ENCODE measurements at regions not wholly inside any gene's neighbourhood (a gene's known extent, or its start where the extent isn't known, plus 50 kb on each side); places are given as distances from the start of the nearest gene placed in this dataset.

GRCh38 chr3:18070944-18071343, 328.5 kb upstream of the TBC1D5 start:
- no peaks in the 10 kb centered on the region for H3K4me1 ChIP-seq (ENCODE audit: control insufficient read depth in 1 of 2, extremely low read depth in 1 of 2, insufficient read depth in 2 of 2, low read length in 2 of 2)
- no peak overlapping the region for H3K27ac ChIP-seq (ENCODE audit: low read length)
- no peaks in the 10 kb centered on the region for H3K27me3 ChIP-seq (replicated peaks in 1 of 2; ENCODE audit: control insufficient read depth in 2 of 2, extremely low read depth in 1 of 2, insufficient read depth in 2 of 2, low read length in 1 of 2)
- CTCF ChIA-PET = no interaction called here
- no peaks in the 10 kb centered on the region for H3K36me3 ChIP-seq (ENCODE audit: control insufficient read depth in 2 of 2, extremely low read depth in 1 of 2, insufficient read depth in 1 of 2, low read length in 1 of 2)
- DNase-seq = no peak
- H3K27ac Mint-ChIP-seq = no peak overlapping the region
- H3K27me3 Mint-ChIP-seq = no peaks in the 10 kb centered on the region
- H3K36me3 Mint-ChIP-seq = no peaks in the 10 kb centered on the region
- H3K9me3 ChIP-seq = no peaks in the 10 kb centered on the region
- ATAC-seq (replicated peaks in 1 of 4) = no peak
- WGBS (ENCODE audit: insufficient coverage) = no CpG with 5 or more reads among the region's 1 CpG
- H3K9me3 Mint-ChIP-seq = peaks cover 0 to 4% (median 3%) of the 10 kb centered on the region in 3 donors
- no peak overlapping the region for H3K4me3 Mint-ChIP-seq
- peaks cover 0 to 2% (median 0%) of the 10 kb centered on the region in 3 donors for H3K4me1 Mint-ChIP-seq
- H3K4me3 ChIP-seq (ENCODE audit: control insufficient read depth in 1 of 2, extremely low read depth in 1 of 2, low read length in 1 of 2) = no peak overlapping the region
- POLR2A ChIA-PET = no interaction called here

DNA sequence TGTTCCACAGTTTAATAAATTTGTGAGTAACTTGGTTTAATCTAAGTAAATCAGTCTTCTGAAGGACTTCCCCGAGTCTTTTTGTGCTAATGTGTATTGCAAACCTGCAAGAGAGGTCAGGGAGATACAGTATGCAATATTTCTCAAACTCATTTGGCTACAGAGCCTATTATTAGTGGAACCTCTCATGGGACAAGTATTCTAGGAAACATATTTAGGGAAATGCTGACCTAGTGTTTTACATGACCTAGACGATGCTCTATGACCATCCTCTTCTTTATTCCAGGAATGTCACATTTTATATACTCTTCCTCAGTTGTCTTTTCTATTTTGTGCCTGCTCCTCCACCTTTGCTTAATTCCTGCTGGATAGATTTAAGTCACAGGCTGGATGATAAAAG, 327.8 kb upstream of the TBC1D5 start:
- ChIA-PET POLR2A (no interaction called here), CTCF (no interaction called here)
- Histone ChIP-seq H3K4me1 (ENCODE audit: control insufficient read depth in 1 of 2, extremely low read depth in 1 of 2, insufficient read depth in 2 of 2, low read length in 2 of 2) (no peaks in the 10 kb centered on the region), H3K4me3 (ENCODE audit: control insufficient read depth in 1 of 2, extremely low read depth in 1 of 2, low read length in 1 of 2) (no peak overlapping the region), H3K27me3 (replicated peaks in 1 of 2; ENCODE audit: control insufficient read depth in 2 of 2, extremely low read depth in 1 of 2, insufficient read depth in 2 of 2, low read length in 1 of 2) (no peaks in the 10 kb centered on the region), H3K36me3 (ENCODE audit: control insufficient read depth in 2 of 2, extremely low read depth in 1 of 2, insufficient read depth in 1 of 2, low read length in 1 of 2) (no peaks in the 10 kb centered on the region), H3K9me3 (no peaks in the 10 kb centered on the region), H3K27ac (ENCODE audit: low read length) (no peak overlapping the region)
- Mint-ChIP-seq H3K9me3 (peaks cover 0 to 4% (median 3%) of the 10 kb centered on the region in 3 donors), H3K4me3 (no peak overlapping the region), H3K4me1 (no peaks in the 10 kb centered on the region), H3K36me3 (no peaks in the 10 kb centered on the region), H3K27me3 (no peaks in the 10 kb centered on the region), H3K27ac (no peak overlapping the region)
- no peak for ATAC-seq (replicated peaks in 1 of 4)
- DNase-seq = no peak
- WGBS (ENCODE audit: insufficient coverage) = no CpG with 5 or more reads among the region's 2 CpGs

DNA sequence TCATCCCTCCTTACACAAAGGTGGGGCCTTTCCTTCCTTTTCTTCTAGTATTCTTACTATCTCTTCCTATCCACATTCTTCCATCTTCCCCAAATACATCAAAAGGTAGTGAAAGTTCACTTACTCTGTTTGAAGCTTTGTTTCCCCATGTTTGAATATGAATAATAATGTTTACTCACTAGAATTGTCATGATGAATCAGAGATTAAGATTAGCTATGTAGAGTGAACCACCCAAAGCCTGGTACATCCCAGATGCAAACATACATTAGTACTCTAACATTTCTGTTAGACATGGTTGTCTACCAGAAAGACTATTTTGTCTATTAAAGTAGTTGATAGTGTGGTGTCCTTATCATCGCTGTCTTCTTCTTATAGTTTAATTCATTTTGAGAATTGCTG, 327.1 kb upstream of the TBC1D5 start:
- Histone ChIP-seq H3K36me3 (ENCODE audit: control insufficient read depth in 2 of 2, extremely low read depth in 1 of 2, insufficient read depth in 1 of 2, low read length in 1 of 2) (no peaks in the 10 kb centered on the region), H3K9me3 (no peaks in the 10 kb centered on the region), H3K27me3 (replicated peaks in 1 of 2; ENCODE audit: control insufficient read depth in 2 of 2, extremely low read depth in 1 of 2, insufficient read depth in 2 of 2, low read length in 1 of 2) (no peaks in the 10 kb centered on the region), H3K4me3 (ENCODE audit: control insufficient read depth in 1 of 2, extremely low read depth in 1 of 2, low read length in 1 of 2) (no peak overlapping the region), H3K27ac (ENCODE audit: low read length) (no peak overlapping the region), H3K4me1 (ENCODE audit: control insufficient read depth in 1 of 2, extremely low read depth in 1 of 2, insufficient read depth in 2 of 2, low read length in 2 of 2) (no peaks in the 10 kb centered on the region)
- Mint-ChIP-seq H3K9me3 (peaks cover 0 to 4% (median 3%) of the 10 kb centered on the region in 3 donors), H3K4me3 (no peak overlapping the region), H3K27me3 (no peaks in the 10 kb centered on the region), H3K4me1 (no peaks in the 10 kb centered on the region), H3K36me3 (no peaks in the 10 kb centered on the region), H3K27ac (no peak overlapping the region)
- no CpG with 5 or more reads among the region's 1 CpG for WGBS (ENCODE audit: insufficient coverage)
- ChIA-PET POLR2A (no interaction called here), CTCF (no interaction called here)
- no peak for ATAC-seq (replicated peaks in 1 of 4)
- no peak for DNase-seq

DNA sequence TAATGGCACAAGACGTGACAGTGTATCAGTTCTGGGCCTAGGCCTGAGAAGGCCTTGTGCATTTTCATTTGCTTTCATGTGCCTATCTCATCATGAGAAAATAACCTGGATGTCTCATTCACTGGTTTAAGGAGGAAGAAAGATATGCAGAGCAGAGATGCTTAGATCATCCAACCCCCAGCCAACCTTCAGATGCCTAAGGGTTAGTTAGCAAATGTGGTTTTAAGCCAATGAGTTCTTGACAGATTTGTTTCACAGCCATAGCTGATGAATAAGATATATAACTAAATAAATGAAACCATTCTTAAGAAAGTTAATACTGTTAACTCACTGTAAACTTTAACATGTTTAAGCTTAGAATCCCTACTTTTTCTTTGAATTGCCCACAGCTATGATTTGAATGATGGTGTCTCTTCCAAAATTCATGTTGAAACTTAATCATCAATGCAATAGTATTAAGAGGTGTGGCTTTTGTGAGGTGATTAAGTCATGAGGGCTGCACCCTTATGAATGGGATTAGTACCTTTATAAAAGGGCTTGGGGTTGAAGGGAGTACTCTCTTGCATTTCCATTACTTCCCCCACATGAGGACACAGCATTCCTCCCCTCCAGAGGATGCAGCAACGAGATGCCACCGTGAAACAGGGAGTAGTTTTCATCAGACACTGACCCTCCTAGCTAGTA, 324.6 kb upstream of the TBC1D5 start:
- Mint-ChIP-seq H3K36me3 (no peaks in the 10 kb centered on the region), H3K4me3 (no peak overlapping the region), H3K27me3 (no peaks in the 10 kb centered on the region), H3K9me3 (peaks cover 0 to 4% (median 3%) of the 10 kb centered on the region in 3 donors), H3K4me1 (no peaks in the 10 kb centered on the region), H3K27ac (no peak overlapping the region)
- H3K9me3 ChIP-seq = no peaks in the 10 kb centered on the region
- H3K4me3 ChIP-seq (ENCODE audit: control insufficient read depth in 1 of 2, extremely low read depth in 1 of 2, low read length in 1 of 2) = no peak overlapping the region
- 80% methylated on average over 1 of the region's 3 CpGs for WGBS (ENCODE audit: insufficient coverage)
- H3K36me3 ChIP-seq (ENCODE audit: control insufficient read depth in 2 of 2, extremely low read depth in 1 of 2, insufficient read depth in 1 of 2, low read length in 1 of 2) = no peaks in the 10 kb centered on the region
- H3K27ac ChIP-seq (ENCODE audit: low read length) = no peak overlapping the region
- no peak for DNase-seq
- ChIA-PET CTCF (interaction anchor here in 1 of 2 donors (0.6 kb wide), 1 partner anchor 575 kb away, joined by 3 read pairs; no protein-coding TSS in a partner anchor), POLR2A (interaction anchor here in 1 of 2 donors (0.6 kb wide), 1 partner anchor 140 kb away, joined by 4 read pairs; no protein-coding TSS in a partner anchor)
- H3K4me1 ChIP-seq (ENCODE audit: control insufficient read depth in 1 of 2, extremely low read depth in 1 of 2, insufficient read depth in 2 of 2, low read length in 2 of 2) = no peaks in the 10 kb centered on the region
- no peaks in the 10 kb centered on the region for H3K27me3 ChIP-seq (replicated peaks in 1 of 2; ENCODE audit: control insufficient read depth in 2 of 2, extremely low read depth in 1 of 2, insufficient read depth in 2 of 2, low read length in 1 of 2)
- no peak for ATAC-seq (replicated peaks in 1 of 4)

DNA sequence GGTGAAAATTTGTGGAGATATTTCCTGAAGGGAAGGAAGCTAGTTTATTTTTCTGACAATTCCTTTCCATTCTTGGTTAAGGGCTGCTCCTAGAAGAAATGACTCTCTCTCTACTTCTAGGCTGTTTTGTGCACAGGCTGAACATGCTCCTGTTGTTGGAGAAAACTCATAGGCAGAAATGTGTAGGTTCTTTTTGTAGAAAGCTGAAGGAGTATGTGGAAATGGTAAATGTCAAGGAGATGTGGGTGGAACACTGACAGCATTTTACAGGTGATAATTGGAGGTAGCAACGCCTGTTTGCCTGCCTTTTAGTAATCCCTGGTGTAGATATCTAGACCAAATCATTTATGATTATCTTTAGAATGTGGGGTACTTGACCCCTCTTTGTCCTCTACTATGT, 322.2 kb upstream of the TBC1D5 start:
- Mint-ChIP-seq H3K4me1 (no peaks in the 10 kb centered on the region), H3K27ac (no peak overlapping the region), H3K9me3 (peaks cover 0 to 3% (median 1%) of the 10 kb centered on the region in 3 donors), H3K27me3 (no peaks in the 10 kb centered on the region), H3K4me3 (no peak overlapping the region), H3K36me3 (no peaks in the 10 kb centered on the region)
- ATAC-seq (replicated peaks in 1 of 4) = no peak
- no peaks in the 10 kb centered on the region for H3K4me1 ChIP-seq (ENCODE audit: control insufficient read depth in 1 of 2, extremely low read depth in 1 of 2, insufficient read depth in 2 of 2, low read length in 2 of 2)
- WGBS (ENCODE audit: insufficient coverage) = no CpG with 5 or more reads among the region's 1 CpG
- ChIA-PET CTCF (no interaction called here), POLR2A (no interaction called here)
- H3K4me3 ChIP-seq (ENCODE audit: control insufficient read depth in 1 of 2, extremely low read depth in 1 of 2, low read length in 1 of 2) = no peak overlapping the region
- H3K27me3 ChIP-seq (replicated peaks in 1 of 2; ENCODE audit: control insufficient read depth in 2 of 2, extremely low read depth in 1 of 2, insufficient read depth in 2 of 2, low read length in 1 of 2) = no peaks in the 10 kb centered on the region
- H3K36me3 ChIP-seq (ENCODE audit: control insufficient read depth in 2 of 2, extremely low read depth in 1 of 2, insufficient read depth in 1 of 2, low read length in 1 of 2) = no peaks in the 10 kb centered on the region
- H3K9me3 ChIP-seq = no peaks in the 10 kb centered on the region
- H3K27ac ChIP-seq (ENCODE audit: low read length) = no peak overlapping the region
- no peak for DNase-seq

DNA sequence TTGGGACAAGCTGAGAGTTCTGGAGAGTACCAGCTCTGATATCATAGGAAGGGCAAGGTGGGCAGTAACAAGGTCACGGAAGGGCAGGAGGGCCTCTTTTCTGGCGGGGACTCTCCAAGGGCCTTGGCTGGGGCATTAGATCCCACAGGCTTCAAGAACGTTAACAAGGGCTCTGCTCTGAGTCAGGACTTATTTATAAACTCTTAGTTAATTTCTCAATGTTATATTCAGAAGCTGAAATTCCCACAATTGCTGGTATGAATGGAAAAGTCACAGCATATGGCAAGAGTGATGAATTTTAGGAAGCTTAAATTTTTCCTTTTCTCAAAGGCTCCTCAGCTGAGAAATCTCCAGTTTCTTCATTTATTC, 320.2 kb upstream of the TBC1D5 start:
- POLR2A ChIA-PET = no interaction called here
- Histone ChIP-seq H3K9me3 (no peaks in the 10 kb centered on the region), H3K36me3 (ENCODE audit: control insufficient read depth in 2 of 2, extremely low read depth in 1 of 2, insufficient read depth in 1 of 2, low read length in 1 of 2) (no peaks in the 10 kb centered on the region), H3K27me3 (replicated peaks in 1 of 2; ENCODE audit: control insufficient read depth in 2 of 2, extremely low read depth in 1 of 2, insufficient read depth in 2 of 2, low read length in 1 of 2) (no peaks in the 10 kb centered on the region), H3K27ac (ENCODE audit: low read length) (no peak overlapping the region), H3K4me3 (ENCODE audit: control insufficient read depth in 1 of 2, extremely low read depth in 1 of 2, low read length in 1 of 2) (no peak overlapping the region), H3K4me1 (ENCODE audit: control insufficient read depth in 1 of 2, extremely low read depth in 1 of 2, insufficient read depth in 2 of 2, low read length in 2 of 2) (no peaks in the 10 kb centered on the region)
- no peak for ATAC-seq (replicated peaks in 1 of 4)
- Mint-ChIP-seq H3K36me3 (no peaks in the 10 kb centered on the region), H3K4me3 (no peak overlapping the region), H3K27ac (no peak overlapping the region), H3K4me1 (no peaks in the 10 kb centered on the region), H3K9me3 (no peaks in the 10 kb centered on the region), H3K27me3 (no peaks in the 10 kb centered on the region)
- DNase-seq = no peak
- CTCF ChIA-PET = no interaction called here
- WGBS (ENCODE audit: insufficient coverage) = no CpG with 5 or more reads among the region's 3 CpGs
